ENCODE measurements at regions not wholly inside any gene's neighbourhood (a gene's known extent, or its start where the extent isn't known, plus 50 kb on each side); places are given as distances from the start of the nearest gene placed in this dataset.

- TF ChIP-seq CTCF (IDR thresholded peaks at IDR 0.05) (no peak), EZH2 (IDR thresholded peaks at IDR 0.05) (no peak)
Measured at GRCh38 chr17:73791121-73791520, 146.9 kb upstream of the SDK2 start.

Data from neural progenitor cell (in vitro differentiated cells).